Fibroblast of mammary gland (primary cell): ENCODE measurements at regions not wholly inside any gene's neighbourhood (a gene's known extent, or its start where the extent isn't known, plus 50 kb on each side); places are given as distances from the start of the nearest gene placed in this dataset.
"Not testable (repeated sequence)": the region's sequence is repeated elsewhere in the genome, so short reads cannot be mapped to it uniquely, and the experiment has no call there.

Experiments
- DNase-seq: peaks from one replicate; pipeline ENCODE4 v3.0.0-alpha.2; 2010; ENCODE audit warnings: low read depth
- H3K4me3 ChIP-seq: 2 replicates; pipeline ENCODE4 v1.5.1; 2011; ENCODE audit warnings: low read depth, mild to moderate bottlenecking, low read length, moderate library complexity; ENCODE audit not compliant: control insufficient read depth
- TF ChIP-seq, protein P1 (sequence below): conservative IDR thresholded peaks from 2 replicates; pipeline ENCODE4 v1.5.1; 2011; ENCODE audit warnings: low read depth, low read length, inconsistent platforms; ENCODE audit not compliant: control insufficient read depth, insufficient read depth

- no peak for DNase-seq
- no peak overlapping the region for H3K4me3 ChIP-seq
- TF ChIP-seq, protein P1, sequence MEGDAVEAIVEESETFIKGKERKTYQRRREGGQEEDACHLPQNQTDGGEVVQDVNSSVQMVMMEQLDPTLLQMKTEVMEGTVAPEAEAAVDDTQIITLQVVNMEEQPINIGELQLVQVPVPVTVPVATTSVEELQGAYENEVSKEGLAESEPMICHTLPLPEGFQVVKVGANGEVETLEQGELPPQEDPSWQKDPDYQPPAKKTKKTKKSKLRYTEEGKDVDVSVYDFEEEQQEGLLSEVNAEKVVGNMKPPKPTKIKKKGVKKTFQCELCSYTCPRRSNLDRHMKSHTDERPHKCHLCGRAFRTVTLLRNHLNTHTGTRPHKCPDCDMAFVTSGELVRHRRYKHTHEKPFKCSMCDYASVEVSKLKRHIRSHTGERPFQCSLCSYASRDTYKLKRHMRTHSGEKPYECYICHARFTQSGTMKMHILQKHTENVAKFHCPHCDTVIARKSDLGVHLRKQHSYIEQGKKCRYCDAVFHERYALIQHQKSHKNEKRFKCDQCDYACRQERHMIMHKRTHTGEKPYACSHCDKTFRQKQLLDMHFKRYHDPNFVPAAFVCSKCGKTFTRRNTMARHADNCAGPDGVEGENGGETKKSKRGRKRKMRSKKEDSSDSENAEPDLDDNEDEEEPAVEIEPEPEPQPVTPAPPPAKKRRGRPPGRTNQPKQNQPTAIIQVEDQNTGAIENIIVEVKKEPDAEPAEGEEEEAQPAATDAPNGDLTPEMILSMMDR, result no peak
Measured at GRCh38 chr12:25347716-25348592, 97.2 kb upstream of the KRAS start.

GRCh38 chr12:25341877-25342276 is 91.1 kb upstream of the KRAS start:
- H3K4me3 ChIP-seq, DNase-seq: not testable (repeated sequence)

- no peak for DNase-seq
- no peak overlapping the region for H3K4me3 ChIP-seq
- TF ChIP-seq, protein P1, result no peak
Measured at GRCh38 chr12:25337916-25338315, 87.2 kb upstream of the KRAS start.

- no peak overlapping the region for H3K4me3 ChIP-seq
- TF ChIP-seq, protein P1, result no peak
- no peak for DNase-seq
Measured at GRCh38 chr12:25332143-25332542, 81.4 kb upstream of the KRAS start.

- peak; percentile 75 for DNase-seq
- H3K4me3 ChIP-seq, result no peak overlapping the region
- TF ChIP-seq, protein P1, result no peak
Measured at GRCh38 chr12:25328072-25328712, 77.5 kb upstream of the KRAS start.

DNA sequence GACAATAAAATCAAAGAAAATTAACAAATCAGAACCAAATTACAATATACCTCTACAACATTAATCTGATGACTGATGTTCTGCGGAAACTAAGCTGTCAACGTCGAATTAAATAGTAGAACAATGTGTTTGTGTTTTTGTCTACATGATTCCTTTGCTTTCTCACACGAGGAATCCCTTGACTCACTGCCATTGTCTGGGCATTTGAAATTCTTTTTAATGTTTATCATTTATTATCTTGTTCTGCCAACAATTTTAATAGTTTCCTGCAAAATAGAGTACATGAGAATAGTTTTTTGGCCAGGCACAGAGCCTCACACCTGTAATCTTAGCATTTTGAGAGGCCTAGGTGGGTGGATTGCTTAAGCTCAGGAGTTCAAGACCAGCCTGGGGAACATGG is 76.6 kb upstream of the KRAS start:
- TF ChIP-seq, protein P1, result no peak
- no peak for DNase-seq
- no peak overlapping the region for H3K4me3 ChIP-seq

GRCh38 chr12:25326326-25326725 is 75.6 kb upstream of the KRAS start:
- TF ChIP-seq, protein P1, result no peak
- DNase-seq, result no peak
- H3K4me3 ChIP-seq, result no peak overlapping the region
